ENCODE measurements at regions not wholly inside any gene's neighbourhood (a gene's known extent, or its start where the extent isn't known, plus 50 kb on each side); places are given as distances from the start of the nearest gene placed in this dataset.

GRCh38 chr18:65411061-65411460 lies 339.8 kb upstream of the CDH7 start:
- Histone ChIP-seq H3K9me3 (ENCODE audit: insufficient read depth, low read length, severe bottlenecking) (no peaks in the 10 kb centered on the region), H4K20me1 (ENCODE audit: insufficient read depth, low read length) (no peaks in the 10 kb centered on the region), H3K4me1 (ENCODE audit: insufficient read depth, low read length) (no peaks in the 10 kb centered on the region), H3K4me2 (ENCODE audit: insufficient read depth, low read length) (no peak overlapping the region), H3K4me3 (ENCODE audit: low read depth in 1 of 2, low read length in 2 of 2) (no peak overlapping the region), H2AFZ (ENCODE audit: low read depth, low read length) (no peak overlapping the region), H3K79me2 (ENCODE audit: insufficient read depth, low read length) (no peaks in the 10 kb centered on the region), H3K36me3 (ENCODE audit: insufficient read depth, low read length) (no peaks in the 10 kb centered on the region), H3K27ac (ENCODE audit: low read length) (no peak overlapping the region), H3K27me3 (ENCODE audit: insufficient read depth, low read length, poor library complexity) (no peaks in the 10 kb centered on the region), H3K9ac (ENCODE audit: low read depth, low read length) (no peak overlapping the region)
- DNase-seq = no peak
- TF ChIP-seq CTCF (IDR thresholded peaks at IDR 0.05; ENCODE audit: borderline replicate concordance, extremely low read depth, low read length, poor library complexity, severe bottlenecking) (no peak), EZH2 (IDR thresholded peaks at IDR 0.05; ENCODE audit: borderline replicate concordance, low read depth, low read length, severe bottlenecking) (no peak)
- no peak for ATAC-seq (ENCODE audit: insufficient read depth, low read depth)

- ATAC-seq (ENCODE audit: insufficient read depth, low read depth) (no peak), DNase-seq (no peak)
Measured at GRCh38 chr18:65409261-65409660, 341.6 kb upstream of the CDH7 start.

GRCh38 chr18:65403534-65403933 lies 347.3 kb upstream of the CDH7 start:
- ATAC-seq (ENCODE audit: insufficient read depth, low read depth) = no peak
- no peak for TF ChIP-seq CTCF (IDR thresholded peaks at IDR 0.05; ENCODE audit: borderline replicate concordance, extremely low read depth, low read length, poor library complexity, severe bottlenecking)
- Histone ChIP-seq H3K4me1 (ENCODE audit: insufficient read depth, low read length) (no peaks in the 10 kb centered on the region), H3K4me2 (ENCODE audit: insufficient read depth, low read length) (no peak overlapping the region), H4K20me1 (ENCODE audit: insufficient read depth, low read length) (no peaks in the 10 kb centered on the region), H3K27me3 (ENCODE audit: insufficient read depth, low read length, poor library complexity) (no peaks in the 10 kb centered on the region), H3K27ac (ENCODE audit: low read length) (no peak overlapping the region), H3K79me2 (ENCODE audit: insufficient read depth, low read length) (no peaks in the 10 kb centered on the region), H2AFZ (ENCODE audit: low read depth, low read length) (no peak overlapping the region), H3K4me3 (ENCODE audit: low read depth in 1 of 2, low read length in 2 of 2) (no peak overlapping the region), H3K36me3 (ENCODE audit: insufficient read depth, low read length) (no peaks in the 10 kb centered on the region), H3K9me3 (ENCODE audit: insufficient read depth, low read length, severe bottlenecking) (no peaks in the 10 kb centered on the region), H3K9ac (ENCODE audit: low read depth, low read length) (no peak overlapping the region)
- DNase-seq = no peak

More at GRCh38 chr18:65409261-65409660, 341.6 kb upstream of the CDH7 start:
- H3K79me2 ChIP-seq (ENCODE audit: insufficient read depth, low read length) = no peaks in the 10 kb centered on the region
- H3K4me2 ChIP-seq (ENCODE audit: insufficient read depth, low read length) = no peak overlapping the region
- no peak overlapping the region for H3K27ac ChIP-seq (ENCODE audit: low read length)
- H3K4me1 ChIP-seq (ENCODE audit: insufficient read depth, low read length) = no peaks in the 10 kb centered on the region
- no peaks in the 10 kb centered on the region for H3K27me3 ChIP-seq (ENCODE audit: insufficient read depth, low read length, poor library complexity)
- no peaks in the 10 kb centered on the region for H3K9me3 ChIP-seq (ENCODE audit: insufficient read depth, low read length, severe bottlenecking)
- no peaks in the 10 kb centered on the region for H3K36me3 ChIP-seq (ENCODE audit: insufficient read depth, low read length)
- TF ChIP-seq CTCF (IDR thresholded peaks at IDR 0.05; ENCODE audit: borderline replicate concordance, extremely low read depth, low read length, poor library complexity, severe bottlenecking) (no peak), EZH2 (IDR thresholded peaks at IDR 0.05; ENCODE audit: borderline replicate concordance, low read depth, low read length, severe bottlenecking) (no peak)
- no peak overlapping the region for H2AFZ ChIP-seq (ENCODE audit: low read depth, low read length)
- H3K9ac ChIP-seq (ENCODE audit: low read depth, low read length) = no peak overlapping the region
- H4K20me1 ChIP-seq (ENCODE audit: insufficient read depth, low read length) = no peaks in the 10 kb centered on the region
- no peak overlapping the region for H3K4me3 ChIP-seq (ENCODE audit: low read depth in 1 of 2, low read length in 2 of 2)

- Histone ChIP-seq H3K27me3 (ENCODE audit: insufficient read depth, low read length, poor library complexity) (no peaks in the 10 kb centered on the region), H3K36me3 (ENCODE audit: insufficient read depth, low read length) (no peaks in the 10 kb centered on the region), H2AFZ (ENCODE audit: low read depth, low read length) (no peak overlapping the region), H3K9me3 (ENCODE audit: insufficient read depth, low read length, severe bottlenecking) (no peaks in the 10 kb centered on the region), H4K20me1 (ENCODE audit: insufficient read depth, low read length) (no peaks in the 10 kb centered on the region), H3K79me2 (ENCODE audit: insufficient read depth, low read length) (no peaks in the 10 kb centered on the region), H3K4me3 (ENCODE audit: low read depth in 1 of 2, low read length in 2 of 2) (no peak overlapping the region), H3K27ac (ENCODE audit: low read length) (no peak overlapping the region), H3K4me2 (ENCODE audit: insufficient read depth, low read length) (no peak overlapping the region), H3K9ac (ENCODE audit: low read depth, low read length) (no peak overlapping the region), H3K4me1 (ENCODE audit: insufficient read depth, low read length) (no peaks in the 10 kb centered on the region)
- TF ChIP-seq CTCF (IDR thresholded peaks at IDR 0.05; ENCODE audit: borderline replicate concordance, extremely low read depth, low read length, poor library complexity, severe bottlenecking) = no peak
- TF ChIP-seq EZH2 (IDR thresholded peaks at IDR 0.05; ENCODE audit: borderline replicate concordance, low read depth, low read length, severe bottlenecking) = no peak
- no peak for ATAC-seq (ENCODE audit: insufficient read depth, low read depth)
- DNase-seq = no peak
Measured at GRCh38 chr18:65399091-65399490, 351.7 kb upstream of the CDH7 start.

Data from DND-41 (cell line).